A549 (cell line): ENCODE measurements at regions not wholly inside any gene's neighbourhood (a gene's known extent, or its start where the extent isn't known, plus 50 kb on each side); places are given as distances from the start of the nearest gene placed in this dataset.

Experiments
- CEBPB ChIP-seq, 2 experiments: fragments of >200 bp in 1 of 2; sonication (Bioruptor Twin) in 1 of 2; formaldehyde crosslinking in 1 of 2; IDR thresholded peaks; 2 replicates each; pipeline ENCODE4 v1.6.1; 2012 to 2016
- CTCF ChIP-seq: fragments of >200 bp; sonication (Bioruptor Twin); formaldehyde crosslinking; IDR thresholded peaks from 3 replicates; pipeline ENCODE4 v1.5.1; 2016
- EP300 ChIP-seq, 2 experiments: fragments of >200 bp; sonication (Bioruptor Twin); formaldehyde crosslinking; IDR thresholded peaks; 2 replicates in 1 of 2; 3 replicates in 1 of 2; pipeline ENCODE4 v1.6.1; 2016 to 2017
- FOSB ChIP-seq: fragments of 250-450 bp; sonication (Bioruptor Pico); IDR thresholded peaks from 2 replicates; pipeline ENCODE4 v1.5.0; 2020; ENCODE audit warnings: mild to moderate bottlenecking, moderate library complexity
- MAX ChIP-seq: IDR thresholded peaks from 2 replicates; pipeline ENCODE4 v1.6.1; 2012
- MYC ChIP-seq: IDR thresholded peaks from 2 replicates; pipeline ENCODE4 v1.6.1; 2012; ENCODE audit warnings: mild to moderate bottlenecking, inconsistent platforms, low read length, improper control_type of control experiment, borderline replicate concordance
- PBX3 ChIP-seq: IDR thresholded peaks from 2 replicates; pipeline ENCODE4 v1.6.1; 2012
- POLR2A ChIP-seq: IDR thresholded peaks from 2 replicates; pipeline ENCODE4 v1.6.1; 2012; ENCODE audit warnings: mild to moderate bottlenecking, low read length
- RAD21 ChIP-seq, 2 experiments: fragments of >200 bp in 1 of 2; sonication (Bioruptor Twin) in 1 of 2; formaldehyde crosslinking in 1 of 2; IDR thresholded peaks in 1 of 2; conservative IDR thresholded peaks in 1 of 2; 2 replicates in 1 of 2; 3 replicates in 1 of 2; pipeline ENCODE4 v1.6.1; 2012 to 2018; ENCODE audit warnings: inconsistent platforms in 1 of 2
- RCOR1 ChIP-seq: fragments of 150-350 bp; IDR thresholded peaks from 2 replicates; pipeline ENCODE4 v1.6.1; 2014; ENCODE audit warnings: antibody characterized with exemption, low read length, low read depth
- REST ChIP-seq: fragments of 200-600 bp; sonication (generic); IDR thresholded peaks from 2 replicates; pipeline ENCODE4 v1.6.1; 2016; ENCODE audit warnings: antibody characterized with exemption, mild to moderate bottlenecking, moderate library complexity

- TF ChIP-seq POLR2A (no peak), MYC (no peak), CEBPB (IDR thresholded peaks at IDR 0.05) (no peak), FOSB (CRISPR knock-in tag) (no peak), REST (no peak), EP300 (IDR thresholded peaks at IDR 0.05) (no peak), CTCF (no peak), PBX3 (no peak), RAD21 (conservative IDR thresholded peaks at IDR 0.05 in 1 of 2, IDR thresholded peaks at IDR 0.05 in 1 of 2) (no peak), MAX (no peak), RCOR1 (no peak)
Measured at GRCh38 chr2:234199996-234200395, 149.5 kb downstream of the SPP2 start.
